ENCODE measurements at regions not wholly inside any gene's neighbourhood (a gene's known extent, or its start where the extent isn't known, plus 50 kb on each side); places are given as distances from the start of the nearest gene placed in this dataset.

GRCh38 chr4:133014473-133015135, 134.5 kb upstream of the PCDH10 start:
- H3K9ac ChIP-seq = no peak overlapping the region
- peaks cover 4 to 26% (median 10%) of the 10 kb centered on the region in 11 experiments; a peak in 16 of 22 replicates for H3K9me3 ChIP-seq (replicated peaks in 1 of 11)
- H4K20me1 ChIP-seq = no peaks in the 10 kb centered on the region
- no peak for TF ChIP-seq Cebpa-rat (IDR thresholded peaks at IDR 0.05)
- H3K4me3 ChIP-seq = no peak overlapping the region
- no peaks in the 10 kb centered on the region for H3K27me3 ChIP-seq
- no peaks in the 10 kb centered on the region for H3K36me3 ChIP-seq
- H3K27ac ChIP-seq = peak overlapping the region in 3 of 11 experiments; percentile 36 to 47 (median 45); a peak in 3 of 22 replicates
- peaks cover 0 to 14% (median 10%) of the 10 kb centered on the region in 10 experiments; a peak in 16 of 20 replicates for H3K4me1 ChIP-seq
- H3K4me2 ChIP-seq = peak overlapping the region in 8 of 11 experiments; percentile 31 to 59 (median 42); a peak in 11 of 22 replicates

GRCh38 chr4:133045288-133045687, 103.8 kb upstream of the PCDH10 start:
- no peak overlapping the region for H3K9ac ChIP-seq
- no peaks in the 10 kb centered on the region for H3K4me1 ChIP-seq
- H3K9me3 ChIP-seq (replicated peaks in 1 of 11) = peaks cover 0 to 5% (median 0%) of the 10 kb centered on the region in 11 experiments; a peak in 2 of 22 replicates
- no peaks in the 10 kb centered on the region for H3K27me3 ChIP-seq
- H3K4me2 ChIP-seq = no peak overlapping the region
- TF ChIP-seq Cebpa-rat (IDR thresholded peaks at IDR 0.05) = no peak
- H4K20me1 ChIP-seq = no peaks in the 10 kb centered on the region
- no peak overlapping the region for H3K4me3 ChIP-seq
- H3K36me3 ChIP-seq = no peaks in the 10 kb centered on the region
- H3K27ac ChIP-seq = no peak overlapping the region

- no peaks in the 10 kb centered on the region for H3K36me3 ChIP-seq
- no peak for TF ChIP-seq Cebpa-rat (IDR thresholded peaks at IDR 0.05)
- no peaks in the 10 kb centered on the region for H3K4me1 ChIP-seq
- no peaks in the 10 kb centered on the region for H4K20me1 ChIP-seq
- no peaks in the 10 kb centered on the region for H3K27me3 ChIP-seq
- H3K9ac ChIP-seq = no peak overlapping the region
- H3K4me2 ChIP-seq = no peak overlapping the region
- peaks cover 0 to 7% (median 0%) of the 10 kb centered on the region in 11 experiments; a peak in 2 of 22 replicates for H3K9me3 ChIP-seq (replicated peaks in 1 of 11)
- H3K4me3 ChIP-seq = no peak overlapping the region
- H3K27ac ChIP-seq = no peak overlapping the region
Measured at GRCh38 chr4:133046156-133046555, 102.9 kb upstream of the PCDH10 start.

GRCh38 chr4:133058701-133059100, 90.4 kb upstream of the PCDH10 start:
- Histone ChIP-seq H3K4me3 (no peak overlapping the region), H3K27me3 (no peaks in the 10 kb centered on the region), H3K36me3 (no peaks in the 10 kb centered on the region), H3K4me2 (no peak overlapping the region), H3K9ac (no peak overlapping the region), H3K27ac (no peak overlapping the region), H4K20me1 (no peaks in the 10 kb centered on the region), H3K4me1 (no peaks in the 10 kb centered on the region), H3K9me3 (replicated peaks in 1 of 11) (peaks cover under 1 to 8% (median 7%) of the 10 kb centered on the region in 11 experiments; a peak in 11 of 22 replicates)
- no peak for TF ChIP-seq Cebpa-rat (IDR thresholded peaks at IDR 0.05)

- no peaks in the 10 kb centered on the region for H3K4me1 ChIP-seq
- H3K4me3 ChIP-seq = no peak overlapping the region
- H3K27ac ChIP-seq = no peak overlapping the region
- no peak overlapping the region for H3K4me2 ChIP-seq
- H4K20me1 ChIP-seq = no peaks in the 10 kb centered on the region
- no peaks in the 10 kb centered on the region for H3K36me3 ChIP-seq
- H3K27me3 ChIP-seq = no peaks in the 10 kb centered on the region
- no peak for TF ChIP-seq Cebpa-rat (IDR thresholded peaks at IDR 0.05)
- H3K9ac ChIP-seq = no peak overlapping the region
- H3K9me3 ChIP-seq (replicated peaks in 1 of 11) = peaks cover 0 to 8% (median 7%) of the 10 kb centered on the region in 11 experiments; a peak in 11 of 22 replicates
Measured at GRCh38 chr4:133059117-133059516, 90.0 kb upstream of the PCDH10 start.

DNA sequence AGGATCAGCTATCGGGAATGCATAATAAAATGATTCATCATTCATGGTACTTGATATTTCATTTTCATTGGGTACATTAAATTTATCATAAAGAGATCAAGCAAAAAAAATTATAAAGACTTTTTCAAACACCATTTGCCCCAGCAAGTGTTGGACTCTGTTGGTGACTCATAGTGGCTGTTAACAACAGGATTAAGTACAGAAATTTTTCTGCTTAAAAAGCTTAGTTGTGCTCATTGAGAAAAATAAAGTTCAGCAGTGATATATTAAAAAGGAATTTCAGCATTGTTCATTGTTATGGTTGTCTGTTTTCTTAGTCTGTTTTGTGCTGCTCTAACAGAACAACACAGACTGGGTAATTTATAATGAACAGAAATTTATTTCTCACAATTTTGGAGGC, 86.2 kb upstream of the PCDH10 start:
- no peak overlapping the region for H3K27ac ChIP-seq
- H3K4me1 ChIP-seq = no peaks in the 10 kb centered on the region
- no peaks in the 10 kb centered on the region for H3K36me3 ChIP-seq
- H3K4me3 ChIP-seq = no peak overlapping the region
- H4K20me1 ChIP-seq = no peaks in the 10 kb centered on the region
- peaks cover 11 to 19% (median 16%) of the 10 kb centered on the region in 11 experiments; a peak in 21 of 22 replicates for H3K9me3 ChIP-seq (replicated peaks in 1 of 11)
- no peak overlapping the region for H3K4me2 ChIP-seq
- no peak overlapping the region for H3K9ac ChIP-seq
- TF ChIP-seq Cebpa-rat (IDR thresholded peaks at IDR 0.05) = no peak
- no peaks in the 10 kb centered on the region for H3K27me3 ChIP-seq

DNA sequence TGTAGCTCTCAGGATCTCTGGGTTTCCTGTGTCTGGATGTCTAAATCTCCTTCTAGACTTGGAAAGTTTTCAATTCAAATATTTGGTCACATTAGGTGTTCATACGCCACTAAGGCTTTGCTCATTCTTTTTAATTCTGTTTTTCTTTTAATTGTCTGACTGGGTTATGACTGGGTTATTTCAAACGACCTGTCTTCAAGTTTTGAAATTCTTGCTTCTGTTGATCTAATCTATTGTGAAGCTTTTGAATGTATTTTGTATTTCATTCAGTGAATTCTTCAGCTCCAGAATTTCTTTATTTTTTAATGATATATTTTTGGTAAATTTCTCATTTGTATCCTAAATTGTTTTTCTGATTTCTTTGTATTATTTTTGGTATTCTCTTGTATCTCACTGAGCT, 81.0 kb upstream of the PCDH10 start:
- Histone ChIP-seq H3K9ac (no peak overlapping the region), H3K36me3 (no peaks in the 10 kb centered on the region), H3K4me1 (no peaks in the 10 kb centered on the region), H3K4me3 (no peak overlapping the region), H3K27ac (no peak overlapping the region), H3K4me2 (no peak overlapping the region), H3K27me3 (no peaks in the 10 kb centered on the region), H3K9me3 (replicated peaks in 1 of 11) (peaks cover 28 to 43% (median 34%) of the 10 kb centered on the region in 11 experiments), H4K20me1 (no peaks in the 10 kb centered on the region)
- no peak for TF ChIP-seq Cebpa-rat (IDR thresholded peaks at IDR 0.05)

GRCh38 chr4:133081246-133081645, 67.8 kb upstream of the PCDH10 start:
- Histone ChIP-seq H3K4me2 (no peak overlapping the region), H3K9ac (no peak overlapping the region), H3K4me1 (no peaks in the 10 kb centered on the region), H3K27me3 (no peaks in the 10 kb centered on the region), H3K36me3 (no peaks in the 10 kb centered on the region), H3K27ac (no peak overlapping the region), H3K9me3 (replicated peaks in 1 of 11) (peaks cover 16 to 19% (median 17%) of the 10 kb centered on the region in 11 experiments), H4K20me1 (no peaks in the 10 kb centered on the region), H3K4me3 (no peak overlapping the region)
- no peak for TF ChIP-seq Cebpa-rat (IDR thresholded peaks at IDR 0.05)

DNA sequence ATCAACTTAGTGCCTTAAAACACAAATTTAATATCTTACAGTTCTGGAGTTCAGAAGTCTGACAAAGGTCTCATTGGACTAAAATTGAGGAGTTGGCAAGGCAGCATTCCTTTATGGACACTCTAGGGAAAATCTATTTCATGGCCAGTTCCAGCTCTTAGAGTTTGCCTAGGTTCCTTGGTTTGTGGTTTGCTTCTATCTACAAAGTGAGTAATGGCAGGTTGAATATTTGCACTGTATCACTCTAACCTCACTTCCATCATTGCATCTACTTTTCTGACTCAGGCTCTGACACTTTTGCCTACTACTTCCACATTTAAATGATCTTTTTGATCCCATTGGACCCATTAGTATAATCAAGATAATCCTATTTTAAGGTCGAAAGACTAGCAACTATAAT, 64.7 kb upstream of the PCDH10 start:
- H4K20me1 ChIP-seq = no peaks in the 10 kb centered on the region
- H3K4me2 ChIP-seq = no peak overlapping the region
- H3K9me3 ChIP-seq (replicated peaks in 1 of 11) = no peaks in the 10 kb centered on the region
- H3K36me3 ChIP-seq = no peaks in the 10 kb centered on the region
- no peak overlapping the region for H3K4me3 ChIP-seq
- H3K27ac ChIP-seq = no peak overlapping the region
- no peaks in the 10 kb centered on the region for H3K4me1 ChIP-seq
- TF ChIP-seq Cebpa-rat (IDR thresholded peaks at IDR 0.05) = no peak
- H3K9ac ChIP-seq = no peak overlapping the region
- H3K27me3 ChIP-seq = no peaks in the 10 kb centered on the region

DNA sequence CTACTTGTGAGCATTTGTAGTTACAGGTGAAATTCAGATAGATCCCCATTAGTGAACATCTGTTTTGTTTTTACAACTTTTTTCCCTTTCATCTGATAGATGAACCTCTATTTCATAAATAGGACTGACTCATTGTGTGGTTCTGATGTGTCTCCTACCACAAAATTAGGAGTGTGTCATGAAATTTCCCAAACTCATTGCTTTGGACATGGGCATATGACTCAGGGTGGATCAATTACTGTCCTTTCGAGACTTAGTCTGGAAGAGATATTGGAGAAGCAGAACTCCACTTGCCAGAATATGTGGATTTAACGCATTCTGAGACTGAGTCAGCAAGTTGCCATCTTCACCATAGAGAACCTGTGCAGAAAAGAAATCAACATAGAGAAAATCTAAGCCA, 53.5 kb upstream of the PCDH10 start:
- Histone ChIP-seq H3K27me3 (no peaks in the 10 kb centered on the region), H3K36me3 (no peaks in the 10 kb centered on the region), H3K27ac (no peak overlapping the region), H3K9me3 (replicated peaks in 1 of 11) (peaks cover 0 to 5% (median 0%) of the 10 kb centered on the region in 11 experiments; a peak in 3 of 22 replicates), H3K9ac (no peak overlapping the region), H4K20me1 (no peaks in the 10 kb centered on the region), H3K4me2 (no peak overlapping the region), H3K4me1 (no peaks in the 10 kb centered on the region), H3K4me3 (no peak overlapping the region)
- TF ChIP-seq Cebpa-rat (IDR thresholded peaks at IDR 0.05) = no peak

Data from BLaER1 treated with 17β-estradiol and CSF1 and Interleukin-3, amounts not matched to agents 10 nM and 100 nM (cell line).